ENCODE measurements at regions not wholly inside any gene's neighbourhood (a gene's known extent, or its start where the extent isn't known, plus 50 kb on each side); places are given as distances from the start of the nearest gene placed in this dataset.

GRCh38 chr11:26150031-26150430 is 181.9 kb upstream of the ANO3 start:
- no peak for TF ChIP-seq CTCF (IDR thresholded peaks at IDR 0.05)
- no peak for TF ChIP-seq POLR2A (IDR thresholded peaks at IDR 0.05)
